Stomach smooth muscle (tissue), 2 donors: ENCODE measurements at regions not wholly inside any gene's neighbourhood (a gene's known extent, or its start where the extent isn't known, plus 50 kb on each side); places are given as distances from the start of the nearest gene placed in this dataset.

Experiments
- H3K27ac ChIP-seq: one replicate; pipeline ENCODE4 v1.7.0; 2013; ENCODE audit warnings: mild to moderate bottlenecking, low read length, inconsistent platforms
- H3K27me3 ChIP-seq, 2 donors: one replicate each; pipeline ENCODE4 v1.7.0; 2013; ENCODE audit warnings: low read length in 2 of 2; ENCODE audit not compliant: insufficient read depth in 2 of 2, control insufficient read depth in 1 of 2
- H3K36me3 ChIP-seq, 2 donors: one replicate each; pipeline ENCODE4 v1.7.0; 2013; ENCODE audit warnings: low read length in 2 of 2; ENCODE audit not compliant: control insufficient read depth in 2 of 2, insufficient read depth in 2 of 2
- H3K4me1 ChIP-seq: one replicate; pipeline ENCODE4 v1.7.0; 2013; ENCODE audit warnings: low read length; ENCODE audit not compliant: control insufficient read depth, insufficient read depth
- H3K4me3 ChIP-seq, 2 donors: one replicate each; pipeline ENCODE4 v1.7.0; 2013; ENCODE audit warnings: low read length in 2 of 2
- H3K9ac ChIP-seq, 2 donors: one replicate each; pipeline ENCODE4 v1.7.0; 2013; ENCODE audit warnings: low read length in 2 of 2, mild to moderate bottlenecking in 1 of 2
- H3K9me3 ChIP-seq, 2 donors: one replicate each; pipeline ENCODE4 v1.7.0; 2013; ENCODE audit warnings: low read length in 2 of 2; ENCODE audit not compliant: control insufficient read depth in 2 of 2
- donor health status: healthy.
- donor health status: Pancreatic carcinoma.

- no peaks in the 10 kb centered on the region for H3K27me3 ChIP-seq
- H3K9ac ChIP-seq, result no peak overlapping the region
- H3K9me3 ChIP-seq, result no peaks in the 10 kb centered on the region
- no peak overlapping the region for H3K27ac ChIP-seq
- no peak overlapping the region for H3K4me3 ChIP-seq
- no peaks in the 10 kb centered on the region for H3K36me3 ChIP-seq
- H3K4me1 ChIP-seq, result no peaks in the 10 kb centered on the region
These were observed 54.4 kb upstream of the RELL1 start for GRCh38 chr4:37740546-37740945.

DNA sequence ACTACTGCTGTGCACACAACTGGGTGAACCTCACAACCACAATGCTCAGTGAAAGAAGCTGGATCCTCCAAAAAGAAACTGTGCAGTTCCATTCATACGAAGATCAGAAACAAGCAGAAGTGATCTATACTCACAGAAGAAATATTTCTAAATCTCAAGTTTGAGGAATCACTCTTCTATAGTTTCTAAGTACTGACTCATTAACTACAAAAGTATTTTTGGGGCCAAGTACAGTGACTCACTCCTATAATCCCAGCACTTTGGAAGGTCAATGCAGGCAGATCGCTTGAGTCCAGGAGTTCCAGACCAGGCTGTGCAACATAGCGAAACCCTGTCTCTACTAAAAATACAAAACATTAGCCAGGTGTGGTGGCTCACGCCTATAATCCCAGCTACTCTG, 51.3 kb upstream of the RELL1 start:
- no peaks in the 10 kb centered on the region for H3K4me1 ChIP-seq
- no peaks in the 10 kb centered on the region for H3K9me3 ChIP-seq
- no peak overlapping the region for H3K4me3 ChIP-seq

More for the DNA sequence above, 51.3 kb upstream of the RELL1 start:
- Histone ChIP-seq H3K27ac (no peak overlapping the region), H3K36me3 (no peaks in the 10 kb centered on the region), H3K9ac (no peak overlapping the region), H3K27me3 (no peaks in the 10 kb centered on the region)
